GM18861 (cell line): ENCODE measurements at regions not wholly inside any gene's neighbourhood (a gene's known extent, or its start where the extent isn't known, plus 50 kb on each side); places are given as distances from the start of the nearest gene placed in this dataset.

Experiments used
- ATAC-seq: cut with Tn5 transposase; IDR thresholded peaks from one replicate; pipeline ENCODE4 v1.9.1; 2021; ENCODE audit not compliant: unreplicated experiment

- no peak for ATAC-seq
These were observed 61.7 kb upstream of the PSD2 start for GRCh38 chr5:139733698-139734538.

GRCh38 chr5:139734539-139734916 lies 61.1 kb upstream of the PSD2 start:
- ATAC-seq = no peak

GRCh38 chr5:139738193-139739149 lies 57.1 kb upstream of the PSD2 start:
- no peak for ATAC-seq

DNA sequence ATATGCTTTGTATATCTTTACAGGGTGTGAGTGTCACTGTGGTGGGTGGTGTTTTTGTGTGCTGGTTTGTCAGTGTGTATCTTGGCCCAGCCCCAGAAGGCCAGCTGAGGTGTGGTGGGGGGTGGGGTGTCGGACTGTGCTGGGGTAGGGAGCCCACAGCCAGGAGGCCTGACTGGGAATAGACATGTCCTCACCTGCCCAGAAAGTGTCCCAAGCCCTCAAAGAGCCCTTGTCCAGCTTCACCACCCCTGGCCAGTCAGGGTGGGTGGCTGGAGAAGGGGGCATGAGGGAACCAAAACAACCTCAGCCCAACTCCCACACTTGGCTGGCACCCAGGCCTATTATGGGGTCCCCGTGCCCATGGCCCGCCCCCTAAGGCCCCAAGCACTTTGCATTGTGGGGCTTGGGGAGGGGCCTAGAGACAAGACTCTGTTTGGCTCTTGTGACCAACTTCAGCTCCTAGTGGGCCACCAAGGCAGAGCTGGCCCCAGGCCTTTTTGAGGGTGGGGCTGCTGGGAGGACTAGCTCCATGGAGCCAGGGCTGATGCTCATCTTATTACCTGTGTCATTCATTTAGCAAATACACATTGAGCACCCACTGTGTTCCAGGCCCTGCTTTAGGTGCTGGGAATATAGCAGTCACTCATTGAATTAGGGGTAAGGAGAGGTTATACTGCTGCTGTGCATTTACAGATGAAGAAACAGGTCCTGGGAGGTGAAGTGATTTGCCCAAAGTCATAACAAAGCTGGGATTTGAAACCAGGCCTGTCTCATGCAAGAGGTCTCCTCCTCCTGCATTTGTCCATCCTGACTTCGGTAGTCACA lies 56.2 kb upstream of the PSD2 start:
- no peak for ATAC-seq

GRCh38 chr5:139740138-139740991 lies 55.2 kb upstream of the PSD2 start:
- no peak for ATAC-seq

DNA sequence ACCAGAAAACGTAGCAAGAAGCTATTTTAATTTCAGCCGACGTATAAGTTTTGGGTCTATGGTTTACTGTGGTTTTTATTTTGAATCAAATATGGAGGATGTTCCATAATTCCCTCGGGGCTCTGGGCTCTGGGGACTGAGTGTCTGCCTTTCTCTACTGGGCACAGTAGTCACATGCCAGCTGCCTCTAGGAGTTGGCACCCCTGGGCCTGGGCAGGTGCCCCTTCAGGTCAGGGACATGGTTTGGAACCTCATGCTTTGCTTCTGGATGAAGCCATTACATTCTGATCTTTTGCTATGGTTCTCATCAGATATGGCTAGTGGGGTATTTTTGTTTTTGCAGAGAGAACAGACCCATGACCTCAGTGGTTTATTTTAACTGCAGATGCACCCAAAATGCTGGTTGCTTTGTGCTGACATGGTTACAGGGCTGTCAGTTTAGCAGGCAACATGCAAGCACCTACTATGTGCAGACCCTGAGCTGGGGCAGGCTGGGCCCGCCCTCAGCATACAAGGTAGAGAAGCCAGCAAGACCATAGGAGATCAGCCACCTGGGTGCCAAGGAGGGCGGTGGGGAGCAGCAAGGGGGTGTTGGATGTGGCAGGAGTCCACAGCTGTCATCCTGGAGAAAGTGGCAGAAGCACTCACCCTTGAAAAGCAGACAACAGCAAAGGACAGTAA lies 54.5 kb upstream of the PSD2 start:
- no peak for ATAC-seq

GRCh38 chr5:139741823-139742172 lies 53.8 kb upstream of the PSD2 start:
- ATAC-seq = no peak

DNA sequence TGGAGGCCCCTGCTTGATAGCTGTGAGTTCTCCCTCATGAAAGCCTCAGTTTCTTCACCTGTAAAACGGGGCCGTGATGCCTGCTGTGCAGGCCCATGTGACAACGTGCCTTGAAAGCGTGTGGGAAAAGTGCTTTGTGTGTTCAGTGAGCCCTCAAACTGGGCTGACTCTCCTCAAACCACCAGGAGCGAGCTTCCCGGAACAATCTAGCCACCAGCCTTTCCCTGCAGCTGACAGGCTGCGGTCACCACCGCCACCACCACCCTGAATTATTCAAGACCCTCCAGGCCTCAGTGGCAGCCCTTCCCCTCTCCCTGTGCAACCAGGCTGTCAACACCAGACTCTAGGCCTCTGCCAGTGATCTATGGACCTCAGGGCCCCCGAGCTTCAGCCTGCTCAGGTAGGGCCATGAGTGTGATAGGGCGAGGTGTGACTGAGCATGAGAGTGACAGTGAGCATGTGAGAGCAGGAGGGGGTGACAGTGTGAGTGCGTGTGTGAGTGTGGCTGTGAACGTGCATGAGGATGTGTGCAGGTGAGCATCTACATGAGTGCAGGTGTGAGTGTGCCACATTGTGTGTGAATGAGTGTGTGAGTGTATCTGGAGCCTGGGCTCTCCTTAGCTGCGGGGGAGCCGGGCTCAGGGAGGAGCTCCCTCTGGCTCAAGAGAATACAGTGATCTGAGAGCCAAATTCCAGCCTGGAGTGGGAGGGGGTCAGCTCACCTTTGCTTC lies 53.3 kb upstream of the PSD2 start:
- no peak for ATAC-seq

DNA sequence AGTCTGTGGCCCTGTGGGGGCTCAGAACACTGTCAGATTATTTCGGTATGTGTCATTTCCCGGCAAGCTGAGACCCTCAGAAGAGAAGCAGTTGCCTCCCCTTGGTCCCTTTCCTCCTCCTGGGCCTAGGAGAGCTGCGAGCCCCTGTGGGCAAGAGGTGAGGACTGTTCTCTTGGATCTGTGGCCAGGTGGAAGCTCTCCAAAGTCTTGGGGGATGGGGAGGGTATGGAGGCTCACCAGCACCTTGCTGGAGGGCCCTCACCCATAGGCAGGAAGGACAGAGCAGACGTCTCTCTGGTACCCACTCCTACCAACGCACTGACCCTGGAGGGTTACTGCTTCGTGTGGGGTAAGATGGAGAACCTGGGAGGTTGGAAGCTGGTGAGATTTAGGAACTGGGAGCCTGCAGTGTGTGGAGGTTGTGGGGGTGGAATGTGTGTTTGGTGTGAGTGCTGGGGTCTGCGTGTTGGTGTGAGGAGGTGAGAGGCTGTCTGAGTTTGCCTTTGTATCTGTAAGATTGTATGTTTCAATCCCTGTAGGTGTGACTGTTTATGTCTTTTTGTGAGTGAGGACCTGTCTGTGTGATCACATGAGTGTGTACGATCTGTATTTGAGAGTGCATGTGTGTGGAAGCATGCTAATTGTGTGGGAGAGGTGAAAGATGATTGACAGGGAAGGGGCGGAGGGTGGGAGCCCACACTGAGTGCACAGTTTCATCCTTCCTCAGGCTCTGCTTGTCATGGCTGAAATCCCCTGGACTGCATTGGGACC lies 52.4 kb upstream of the PSD2 start:
- no peak for ATAC-seq

DNA sequence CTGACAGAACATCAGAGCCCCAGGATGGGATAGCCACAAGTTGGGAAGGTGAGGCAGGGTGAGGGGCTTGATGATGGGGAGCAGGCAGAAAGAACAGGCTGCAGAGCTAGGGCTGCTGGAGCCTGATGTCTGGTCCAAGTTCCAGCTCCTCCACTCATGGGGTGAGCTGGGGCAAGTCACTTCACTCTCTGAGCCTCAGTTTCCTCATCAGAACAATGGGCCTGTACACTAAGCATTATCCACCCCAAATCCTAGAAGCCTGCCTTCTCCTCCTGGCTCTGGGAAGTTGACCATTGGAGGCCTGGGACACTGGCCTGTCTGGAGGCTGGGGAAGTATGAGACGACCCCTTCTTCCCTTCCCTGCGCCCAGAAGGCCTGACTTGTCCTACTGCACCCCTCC lies 51.8 kb upstream of the PSD2 start:
- ATAC-seq = no peak

- no peak for ATAC-seq
These were observed 51.0 kb upstream of the PSD2 start for GRCh38 chr5:139744471-139745131.

DNA sequence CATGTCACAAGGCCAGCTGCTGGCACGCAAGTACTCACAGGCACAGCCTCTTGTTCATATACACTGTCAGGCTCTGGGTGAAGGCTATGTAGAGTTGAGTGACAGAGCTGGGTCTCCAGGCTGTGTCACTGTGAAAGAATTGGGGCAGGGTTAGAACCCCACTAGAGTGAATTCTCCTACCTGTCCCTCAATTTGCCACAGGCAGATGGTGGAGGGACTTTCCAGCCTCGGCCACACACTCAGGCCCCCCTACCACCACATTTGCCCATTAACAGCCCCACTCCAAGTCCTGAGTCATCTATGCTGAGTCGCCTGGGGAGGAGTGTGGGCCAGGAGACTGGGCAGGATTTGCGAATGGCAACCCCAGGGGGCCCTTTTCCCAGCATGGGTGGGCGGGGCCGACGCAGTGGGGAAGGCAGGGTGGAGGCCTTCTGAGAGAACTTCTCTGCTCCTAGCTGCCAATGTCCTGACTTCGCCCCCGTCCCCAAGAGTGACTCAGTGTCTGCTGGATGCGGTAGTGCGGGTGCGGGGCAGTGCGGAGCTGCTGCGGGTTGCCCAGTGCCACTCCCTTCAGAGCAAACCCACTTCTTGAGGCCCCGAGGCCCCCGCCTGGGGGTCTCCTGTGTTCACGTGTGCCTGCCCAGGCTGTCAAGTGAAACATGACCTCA lies 50.3 kb upstream of the PSD2 start:
- peak; percentile 36 for ATAC-seq

DNA sequence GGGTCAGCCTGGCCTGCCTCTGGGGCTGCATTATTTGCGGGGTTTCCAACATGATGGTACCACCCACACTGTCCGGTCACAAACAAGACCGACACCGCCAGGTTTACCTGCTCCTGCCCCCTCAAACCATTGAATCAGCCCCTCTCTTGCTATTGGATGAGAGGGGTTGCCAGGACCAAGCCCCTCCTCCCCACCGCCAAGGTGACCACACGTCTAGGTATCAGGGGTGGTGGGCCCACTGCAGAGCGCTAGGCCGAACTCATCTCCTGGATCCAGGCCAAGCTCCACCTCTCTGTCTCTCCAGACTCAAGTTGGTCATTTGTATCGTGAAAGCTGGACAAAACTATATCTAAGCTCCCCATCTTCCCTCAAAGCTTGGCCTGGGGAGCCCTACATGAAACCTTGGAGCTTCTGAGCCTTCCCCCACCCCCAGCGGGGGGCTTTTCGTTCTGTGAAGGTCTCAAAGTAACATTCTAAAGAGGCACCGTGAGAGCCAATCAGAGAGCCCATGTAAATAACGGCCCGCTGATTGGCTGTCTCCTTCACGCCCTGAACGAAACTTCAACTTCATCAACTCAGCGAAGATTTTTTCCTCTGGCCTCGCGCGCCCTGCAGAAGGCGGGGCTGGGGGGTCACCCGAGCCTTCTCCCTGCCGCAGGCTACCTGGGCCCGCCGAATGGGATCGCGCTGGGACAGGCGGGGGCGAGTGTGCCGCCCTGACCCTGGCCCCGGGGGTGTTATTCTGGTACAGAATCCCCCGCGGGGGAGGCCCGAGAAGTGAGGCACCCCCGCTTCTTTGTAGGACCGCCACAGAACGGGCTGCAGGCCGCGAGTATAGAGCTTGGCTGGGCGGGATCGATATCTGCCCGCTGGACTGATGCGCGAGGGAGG lies 49.6 kb upstream of the PSD2 start:
- ATAC-seq = peak; percentile 37
